HCT116 (cell line): ENCODE measurements at regions not wholly inside any gene's neighbourhood (a gene's known extent, or its start where the extent isn't known, plus 50 kb on each side); places are given as distances from the start of the nearest gene placed in this dataset.

Experiments
- ATAC-seq: fragments of 200-7000 bp; cut with Tn5 transposase; 2 replicates; pipeline ENCODE4 v1.9.1; 2020; ENCODE audit warnings: mild to moderate bottlenecking, moderate library complexity
- BruUV-seq: library from RNA; stranded (reverse); fragments of 400-500 nt; replicated peaks from 2 replicates; lab custom pipeline; 2021; lab: Mats Ljungman, UMichigan
- CTCF ChIA-PET: fragments of 300-600 bp; sonication (Branson Sonifier 250); formaldehyde crosslinking; loops from one replicate; lab custom pipeline; 2021; ENCODE audit warnings: antibody characterized with exemption; lab: Charles Lee
- POLR2A ChIA-PET: fragments of 300-600, 350-600 bp; sonication (Branson Sonifier 250); formaldehyde crosslinking; loops from one replicate; lab custom pipeline; 2021; ENCODE audit warnings: antibody characterized with exemption; lab: Charles Lee
- RAD21 ChIA-PET, 2 experiments: fragments of 300-600 bp; sonication (Branson Sonifier 250); formaldehyde crosslinking; loops; one replicate each; lab custom pipeline; 2023; ENCODE audit warnings: low total read pairs in 2 of 2; ENCODE audit not compliant: uncharacterized antibody in 2 of 2, unreplicated experiment in 2 of 2, low non-redundant PET in 1 of 2; lab: Charles Lee
- DNase-seq: peaks from one replicate; pipeline ENCODE4 v3.0.0-alpha.2; 2010; ENCODE audit warnings: low read depth, low spot score
- H2AFZ ChIP-seq: fragments of 200-600 bp; shearing (Covaris generic), sonication (generic); 2 replicates; pipeline ENCODE4 v1.6.1; 2017; ENCODE audit warnings: low read depth, mixed run types, mixed read lengths, antibody characterized with exemption, low read length; ENCODE audit not compliant: poor library complexity, severe bottlenecking
- H3K27ac ChIP-seq: 2 replicates; pipeline ENCODE4 v1.5.1; 2012; ENCODE audit warnings: low read depth, low read length
- H3K27me3 ChIP-seq: fragments of 200-600 bp; sonication (generic); 2 replicates; pipeline ENCODE4 v1.6.1; 2016; ENCODE audit warnings: mixed run types, low read length, mixed read lengths; ENCODE audit not compliant: insufficient read depth
- H3K36me3 ChIP-seq, 2 experiments: fragments of 200-500 bp in 1 of 2; fragments of 200-600 bp in 1 of 2; sonication (Bioruptor generic) in 1 of 2; sonication (generic) in 1 of 2; 2 replicates each; pipeline versions ENCODE4 v1.5.1 to v1.6.1; 2014 to 2016; ENCODE audit warnings: low read length in 2 of 2, inconsistent platforms in 1 of 2, mixed read lengths in 1 of 2, mixed run types in 1 of 2; ENCODE audit not compliant: insufficient read depth in 2 of 2, control insufficient read depth in 1 of 2
- H3K4me1 ChIP-seq, 2 experiments: fragments of 200-600 bp in 1 of 2; sonication (generic) in 1 of 2; 2 replicates each; pipeline versions ENCODE4 v1.5.1 to v1.6.1; 2012 to 2017; ENCODE audit warnings: low read length in 2 of 2, inconsistent platforms in 1 of 2, mild to moderate bottlenecking in 1 of 2, mixed read lengths in 1 of 2, mixed run types in 1 of 2, moderate library complexity in 1 of 2; ENCODE audit not compliant: insufficient read depth in 2 of 2, control insufficient read depth in 1 of 2
- H3K4me2 ChIP-seq: fragments of 200-600 bp; sonication (generic); 2 replicates; pipeline ENCODE4 v1.6.1; 2017; ENCODE audit warnings: mixed run types, low read length, mixed read lengths
- H3K4me3 ChIP-seq, 2 experiments: fragments of 200-600 bp in 1 of 2; sonication (generic) in 1 of 2; replicated peaks in 1 of 2; 2 replicates each; pipeline ENCODE4 v1.5.1; 2011 to 2016; ENCODE audit warnings: low read length in 2 of 2, control low read depth in 1 of 2, low read depth in 1 of 2, mild to moderate bottlenecking in 1 of 2, mixed read lengths in 1 of 2, mixed run types in 1 of 2
- H3K79me2 ChIP-seq: fragments of 200-600 bp; sonication (generic); 2 replicates; pipeline ENCODE4 v1.6.1; 2017; ENCODE audit warnings: mild to moderate bottlenecking, mixed run types, low read length, moderate library complexity, mixed read lengths; ENCODE audit not compliant: insufficient read depth
- H3K9ac ChIP-seq: fragments of 200-600 bp; sonication (generic); 2 replicates; pipeline ENCODE4 v1.6.1; 2016; ENCODE audit warnings: low read length, mixed read lengths
- H3K9me2 ChIP-seq: fragments of 200-600 bp; sonication (generic), shearing (Covaris generic); 2 replicates; pipeline ENCODE4 v1.6.1; 2017; ENCODE audit warnings: mixed run types, mild to moderate bottlenecking, moderate library complexity; ENCODE audit not compliant: insufficient read depth
- H3K9me3 ChIP-seq, 2 experiments: fragments of 200-500 bp in 1 of 2; fragments of 200-600 bp in 1 of 2; sonication (Bioruptor generic) in 1 of 2; sonication (generic) in 1 of 2; 2 replicates each; pipeline ENCODE4 v1.6.1; 2014 to 2017; ENCODE audit warnings: low read length in 2 of 2, mixed read lengths in 2 of 2, inconsistent platforms in 1 of 2, low read depth in 1 of 2, mild to moderate bottlenecking in 1 of 2, mixed run types in 1 of 2, moderate library complexity in 1 of 2; ENCODE audit not compliant: control insufficient read depth in 1 of 2, insufficient read depth in 1 of 2
- H4K20me1 ChIP-seq: fragments of 200-600 bp; sonication (generic), shearing (Covaris generic); 2 replicates; pipeline ENCODE4 v1.6.1; 2017; ENCODE audit warnings: mixed run types, mild to moderate bottlenecking, moderate library complexity; ENCODE audit not compliant: insufficient read depth
- CBX3 ChIP-seq: IDR thresholded peaks from 2 replicates; pipeline ENCODE4 v1.6.1; 2012; ENCODE audit warnings: low read depth
- ELF1 ChIP-seq: IDR thresholded peaks from 2 replicates; pipeline ENCODE4 v1.6.1; 2012; ENCODE audit warnings: low read depth, borderline replicate concordance
- EZH2 ChIP-seq: fragments of 200-600 bp; sonication (generic); IDR thresholded peaks from 2 replicates; pipeline ENCODE4 v1.6.1; 2017; ENCODE audit warnings: antibody characterized with exemption, mixed run types
- EZH2phosphoT487 ChIP-seq: fragments of 200-600 bp; IDR thresholded peaks from 2 replicates; pipeline ENCODE4 v1.6.1; 2018; ENCODE audit warnings: antibody characterized with exemption, borderline replicate concordance
- FOSL1 ChIP-seq: IDR thresholded peaks from 2 replicates; pipeline ENCODE4 v1.6.1; 2012; ENCODE audit warnings: low read depth
- POLR2A ChIP-seq: IDR thresholded peaks from 2 replicates; pipeline ENCODE4 v1.7.0; 2011; ENCODE audit warnings: borderline replicate concordance; ENCODE audit not compliant: insufficient read depth, insufficient read length; ENCODE audit errors: extremely low read depth
- POLR2AphosphoS5 ChIP-seq: IDR thresholded peaks from 2 replicates; pipeline ENCODE4 v1.6.1; 2011; ENCODE audit warnings: mild to moderate bottlenecking, low read depth, low read length, moderate library complexity
- SIN3A ChIP-seq: IDR thresholded peaks from 2 replicates; pipeline ENCODE4 v1.6.1; 2012; ENCODE audit warnings: low read depth
- SP1 ChIP-seq: IDR thresholded peaks from 2 replicates; pipeline ENCODE4 v1.6.1; 2012; ENCODE audit warnings: low read depth
- SRF ChIP-seq: IDR thresholded peaks from 2 replicates; pipeline ENCODE4 v1.6.1; 2012; ENCODE audit warnings: low read depth
- TCF7L2 ChIP-seq: IDR thresholded peaks from 2 replicates; pipeline ENCODE4 v1.7.0; 2011; ENCODE audit warnings: borderline replicate concordance, inconsistent platforms; ENCODE audit not compliant: insufficient read depth, insufficient read length; ENCODE audit errors: extremely low read depth
- YY1 ChIP-seq: IDR thresholded peaks from 2 replicates; pipeline ENCODE4 v1.6.1; 2011; ENCODE audit warnings: low read length, low read depth, moderate library complexity, mild to moderate bottlenecking; ENCODE audit not compliant: insufficient replicate concordance; ENCODE audit errors: extremely low read depth
- ZFX ChIP-seq: fragments of 450-650 bp; IDR thresholded peaks from 2 replicates; pipeline ENCODE4 v1.6.1; 2017
- ZNF274 ChIP-seq: fragments of 200-500 bp; sonication (Bioruptor generic); IDR thresholded peaks from 2 replicates; pipeline ENCODE4 v1.6.1; 2014; ENCODE audit warnings: mild to moderate bottlenecking, low read depth, low read length, inconsistent platforms
- intact Hi-C: fragments of 100-400 bp; cut with micrococcal nuclease; formaldehyde crosslinking; loops from 2 replicates; pipeline ENCODE4 v1.10.0; 2022
- TF ChIP-seq, protein P1 (sequence below): IDR thresholded peaks from 2 replicates; pipeline ENCODE4 v1.6.1; 2012
- TF ChIP-seq, protein P2 (sequence below): IDR thresholded peaks from 2 replicates; pipeline ENCODE4 v1.6.1; 2011; ENCODE audit warnings: mild to moderate bottlenecking, low read length, moderate library complexity; ENCODE audit not compliant: insufficient replicate concordance; ENCODE audit errors: extremely low read depth

DNA sequence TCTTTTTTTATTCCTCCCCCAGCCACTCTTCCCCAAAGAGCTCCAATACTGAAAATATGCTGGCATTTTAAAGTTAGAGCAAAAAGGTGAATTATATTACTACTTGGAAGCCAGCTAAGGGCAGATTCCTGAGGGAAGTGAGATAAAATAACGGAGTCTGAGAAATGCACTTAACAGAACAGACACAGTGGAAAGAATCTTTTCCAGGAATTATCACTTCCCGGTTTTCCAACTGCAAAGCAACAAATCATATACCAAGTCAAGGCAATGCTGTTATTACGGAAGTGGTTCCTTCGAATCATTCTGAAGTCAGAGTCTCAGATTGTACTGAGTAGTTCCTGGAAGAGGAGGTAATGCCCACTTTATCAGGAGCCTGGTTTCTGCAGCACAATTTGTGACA is 435.0 kb upstream of the SPRED2 start:
- H4K20me1 ChIP-seq, result no peaks in the 10 kb centered on the region
- no peak overlapping the region for H2AFZ ChIP-seq
- H3K9ac ChIP-seq, result no peak overlapping the region
- H3K4me3 ChIP-seq, result no peak overlapping the region
- no peak overlapping the region for H3K4me2 ChIP-seq
- H3K36me3 ChIP-seq, result no peaks in the 10 kb centered on the region
- intact Hi-C loops, result no loop called here
- H3K27me3 ChIP-seq, result peaks cover 75% of the 10 kb centered on the region
- TF ChIP-seq ELF1, result no peak
- TF ChIP-seq EZH2, result no peak
- TF ChIP-seq FOSL1, result no peak
- TF ChIP-seq YY1, result no peak
- no peak for TF ChIP-seq ZFX
- no peaks in the 10 kb centered on the region for H3K79me2 ChIP-seq
- CTCF ChIA-PET, result no interaction called here
- H3K27ac ChIP-seq, result no peak overlapping the region
- RAD21 ChIA-PET, result no interaction called here
- H3K9me3 ChIP-seq, result no peaks in the 10 kb centered on the region
- DNase-seq (no peak), ATAC-seq (no peak)
- H3K4me1 ChIP-seq, result no peaks in the 10 kb centered on the region
- H3K9me2 ChIP-seq, result no peaks in the 10 kb centered on the region
- POLR2A ChIA-PET, result no interaction called here
- BruUV-seq, result no TSS peak

DNA sequence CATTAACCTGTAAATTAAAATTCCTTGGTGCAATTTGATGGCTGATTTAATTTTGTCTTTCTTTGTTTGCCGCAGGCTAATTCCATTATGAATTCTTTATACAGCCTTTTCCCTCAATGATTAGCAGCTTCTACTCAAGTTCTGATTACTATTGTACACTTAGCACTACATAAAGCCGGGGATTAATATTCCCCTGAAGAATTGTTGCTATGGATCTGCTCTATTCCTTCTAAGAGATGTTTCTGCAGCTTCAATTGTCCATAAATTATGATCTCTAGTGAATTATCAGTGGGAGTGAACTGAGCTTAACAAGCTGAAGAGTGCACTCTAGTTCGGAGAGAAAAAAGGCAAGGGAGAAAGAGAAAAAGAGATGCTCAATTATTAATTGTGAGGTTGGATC is 433.7 kb upstream of the SPRED2 start:
- RAD21 ChIA-PET, result no interaction called here
- Histone ChIP-seq H2AFZ (no peak overlapping the region), H3K79me2 (no peaks in the 10 kb centered on the region), H3K4me3 (no peak overlapping the region), H4K20me1 (no peaks in the 10 kb centered on the region), H3K27me3 (peaks cover 63% of the 10 kb centered on the region), H3K9me2 (no peaks in the 10 kb centered on the region)
- no TSS peak for BruUV-seq
- no peak for TF ChIP-seq ELF1
- TF ChIP-seq EZH2phosphoT487, result no peak
- no peak for TF ChIP-seq CBX3
- no peak for TF ChIP-seq POLR2A
- no peak for TF ChIP-seq SRF
- TF ChIP-seq, protein P1, sequence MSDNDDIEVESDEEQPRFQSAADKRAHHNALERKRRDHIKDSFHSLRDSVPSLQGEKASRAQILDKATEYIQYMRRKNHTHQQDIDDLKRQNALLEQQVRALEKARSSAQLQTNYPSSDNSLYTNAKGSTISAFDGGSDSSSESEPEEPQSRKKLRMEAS, result no peak
- no peak for TF ChIP-seq TCF7L2
- TF ChIP-seq ZNF274, result no peak
- no peak for TF ChIP-seq SIN3A
- no peak for TF ChIP-seq POLR2AphosphoS5
- no peak for TF ChIP-seq EZH2
- TF ChIP-seq, protein P2, sequence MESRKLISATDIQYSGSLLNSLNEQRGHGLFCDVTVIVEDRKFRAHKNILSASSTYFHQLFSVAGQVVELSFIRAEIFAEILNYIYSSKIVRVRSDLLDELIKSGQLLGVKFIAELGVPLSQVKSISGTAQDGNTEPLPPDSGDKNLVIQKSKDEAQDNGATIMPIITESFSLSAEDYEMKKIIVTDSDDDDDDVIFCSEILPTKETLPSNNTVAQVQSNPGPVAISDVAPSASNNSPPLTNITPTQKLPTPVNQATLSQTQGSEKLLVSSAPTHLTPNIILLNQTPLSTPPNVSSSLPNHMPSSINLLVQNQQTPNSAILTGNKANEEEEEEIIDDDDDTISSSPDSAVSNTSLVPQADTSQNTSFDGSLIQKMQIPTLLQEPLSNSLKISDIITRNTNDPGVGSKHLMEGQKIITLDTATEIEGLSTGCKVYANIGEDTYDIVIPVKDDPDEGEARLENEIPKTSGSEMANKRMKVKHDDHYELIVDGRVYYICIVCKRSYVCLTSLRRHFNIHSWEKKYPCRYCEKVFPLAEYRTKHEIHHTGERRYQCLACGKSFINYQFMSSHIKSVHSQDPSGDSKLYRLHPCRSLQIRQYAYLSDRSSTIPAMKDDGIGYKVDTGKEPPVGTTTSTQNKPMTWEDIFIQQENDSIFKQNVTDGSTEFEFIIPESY, result no peak
- no peak for TF ChIP-seq SP1
- TF ChIP-seq, all 23 proteins: peak for 0
- intact Hi-C loops, result no loop called here
- no peak overlapping the region for H3K4me2 ChIP-seq
- CTCF ChIA-PET, result no interaction called here
- ATAC-seq (no peak), DNase-seq (no peak)
- POLR2A ChIA-PET, result no interaction called here
- H3K9me3 ChIP-seq, result no peaks in the 10 kb centered on the region
- H3K27ac ChIP-seq, result no peak overlapping the region
- no peak overlapping the region for H3K9ac ChIP-seq
- no peaks in the 10 kb centered on the region for H3K4me1 ChIP-seq
- H3K36me3 ChIP-seq, result no peaks in the 10 kb centered on the region
